Hepatocyte (in vitro differentiated cells): ENCODE measurements at regions not wholly inside any gene's neighbourhood (a gene's known extent, or its start where the extent isn't known, plus 50 kb on each side); places are given as distances from the start of the nearest gene placed in this dataset.

ENCODE experiments used
- CTCF ChIP-seq: fragments of 200-600 bp; sonication (generic); IDR thresholded peaks from 2 replicates; pipeline ENCODE4 v1.5.1; 2016; ENCODE audit warnings: antibody characterized with exemption, mild to moderate bottlenecking; ENCODE audit not compliant: poor library complexity
- EZH2 ChIP-seq: fragments of 200-600 bp; sonication (generic); IDR thresholded peaks from 2 replicates; pipeline ENCODE4 v1.6.1; 2016; ENCODE audit warnings: antibody characterized with exemption, mild to moderate bottlenecking, borderline replicate concordance
- EZH2phosphoT487 ChIP-seq: fragments of 200-600 bp; sonication (generic); IDR thresholded peaks from one replicate; pipeline ENCODE4 v1.6.1; 2018; ENCODE audit warnings: antibody characterized with exemption, mild to moderate bottlenecking, low read depth, moderate library complexity; ENCODE audit not compliant: unreplicated experiment, severe bottlenecking

GRCh38 chr16:25523183-25523582, 168.6 kb upstream of the HS3ST4 start:
- TF ChIP-seq CTCF (no peak), EZH2 (no peak), EZH2phosphoT487 (no peak)
